SH-SY5Y (cell line): ENCODE measurements at regions not wholly inside any gene's neighbourhood (a gene's known extent, or its start where the extent isn't known, plus 50 kb on each side); places are given as distances from the start of the nearest gene placed in this dataset.

Experiments used
- GATA2 ChIP-seq: IDR thresholded peaks from 2 replicates; pipeline ENCODE4 v1.6.1; 2011; ENCODE audit warnings: mild to moderate bottlenecking, low read depth, low read length
- GATA3 ChIP-seq: IDR thresholded peaks from 2 replicates; pipeline ENCODE4 v1.6.1; 2011; ENCODE audit warnings: low read depth, mild to moderate bottlenecking, low read length, moderate library complexity

GRCh38 chr1:239244084-239244483, 142.3 kb upstream of the CHRM3 start:
- TF ChIP-seq GATA2 (no peak), GATA3 (no peak)

- no peak for TF ChIP-seq GATA2
- TF ChIP-seq GATA3: no peak
Observed at GRCh38 chr1:239243006-239243405, 143.4 kb upstream of the CHRM3 start.

- TF ChIP-seq GATA3 (no peak), GATA2 (no peak)
Observed at GRCh38 chr1:239242404-239242803, 144.0 kb upstream of the CHRM3 start.

- TF ChIP-seq GATA2 (no peak), GATA3 (no peak)
Observed at GRCh38 chr1:239240736-239241135, 145.6 kb upstream of the CHRM3 start.

- TF ChIP-seq GATA2: no peak
- no peak for TF ChIP-seq GATA3
Observed at GRCh38 chr1:239239529-239239928, 146.8 kb upstream of the CHRM3 start.

- TF ChIP-seq GATA3 (no peak), GATA2 (no peak)
Observed at GRCh38 chr1:239237912-239238311, 148.5 kb upstream of the CHRM3 start.

- TF ChIP-seq GATA2 (no peak), GATA3 (no peak)
Observed at GRCh38 chr1:239233626-239234025, 152.7 kb upstream of the CHRM3 start.

- TF ChIP-seq GATA3 (no peak), GATA2 (no peak)
Observed at GRCh38 chr1:239232921-239233320, 153.4 kb upstream of the CHRM3 start.

GRCh38 chr1:239228451-239228850, 157.9 kb upstream of the CHRM3 start:
- TF ChIP-seq GATA2 (no peak), GATA3 (no peak)

- no peak for TF ChIP-seq GATA3
- no peak for TF ChIP-seq GATA2
Observed at GRCh38 chr1:239225396-239225795, 161.0 kb upstream of the CHRM3 start.

- TF ChIP-seq GATA3 (no peak), GATA2 (no peak)
Observed at GRCh38 chr1:239224100-239224499, 162.3 kb upstream of the CHRM3 start.

- TF ChIP-seq GATA3 (no peak), GATA2 (no peak)
Observed at GRCh38 chr1:239222999-239223398, 163.4 kb upstream of the CHRM3 start.

GRCh38 chr1:239221656-239222055, 164.7 kb upstream of the CHRM3 start:
- no peak for TF ChIP-seq GATA3

GRCh38 chr1:239219679-239220078, 166.7 kb upstream of the CHRM3 start:
- no peak for TF ChIP-seq GATA3
- no peak for TF ChIP-seq GATA2

GRCh38 chr1:239218301-239218700, 168.1 kb upstream of the CHRM3 start:
- TF ChIP-seq GATA3 (no peak), GATA2 (no peak)

GRCh38 chr1:239212811-239213220, 173.6 kb upstream of the CHRM3 start:
- TF ChIP-seq GATA3 (no peak), GATA2 (no peak)

- TF ChIP-seq GATA2 (no peak), GATA3 (no peak)
Observed at GRCh38 chr1:239209591-239209990, 176.8 kb upstream of the CHRM3 start.

- TF ChIP-seq GATA3: no peak
- no peak for TF ChIP-seq GATA2
Observed at GRCh38 chr1:239204401-239204800, 182.0 kb upstream of the CHRM3 start.
